Prostate gland (tissue), 2 donors: ENCODE measurements at regions not wholly inside any gene's neighbourhood (a gene's known extent, or its start where the extent isn't known, plus 50 kb on each side); places are given as distances from the start of the nearest gene placed in this dataset.

Experiments
- POLR2A ChIP-seq: fragments of 450-650 bp; IDR thresholded peaks from one replicate; pipeline ENCODE4 v1.6.1; 2016; ENCODE audit warnings: antibody characterized with exemption, mild to moderate bottlenecking
- POLR2AphosphoS5 ChIP-seq: sonication (generic); formaldehyde crosslinking; IDR thresholded peaks from one replicate; pipeline ENCODE4 v1.6.1; 2017; ENCODE audit warnings: antibody characterized with exemption
- TF ChIP-seq, protein P1 (sequence below), 4 experiments: fragments of 200-600 bp in 2 of 4; fragments of 450-650 bp in 2 of 4; sonication (generic) in 2 of 4; IDR thresholded peaks; 1 replicate in 3 of 4; 2 replicates in 1 of 4; pipeline ENCODE4 v1.5.1; 2016 to 2019; ENCODE audit warnings: antibody characterized with exemption in 4 of 4, mild to moderate bottlenecking in 2 of 4, moderate library complexity in 2 of 4

GRCh38 chr2:124988794-124989193 is 963.7 kb downstream of the CNTNAP5 start:
- TF ChIP-seq, protein P1, sequence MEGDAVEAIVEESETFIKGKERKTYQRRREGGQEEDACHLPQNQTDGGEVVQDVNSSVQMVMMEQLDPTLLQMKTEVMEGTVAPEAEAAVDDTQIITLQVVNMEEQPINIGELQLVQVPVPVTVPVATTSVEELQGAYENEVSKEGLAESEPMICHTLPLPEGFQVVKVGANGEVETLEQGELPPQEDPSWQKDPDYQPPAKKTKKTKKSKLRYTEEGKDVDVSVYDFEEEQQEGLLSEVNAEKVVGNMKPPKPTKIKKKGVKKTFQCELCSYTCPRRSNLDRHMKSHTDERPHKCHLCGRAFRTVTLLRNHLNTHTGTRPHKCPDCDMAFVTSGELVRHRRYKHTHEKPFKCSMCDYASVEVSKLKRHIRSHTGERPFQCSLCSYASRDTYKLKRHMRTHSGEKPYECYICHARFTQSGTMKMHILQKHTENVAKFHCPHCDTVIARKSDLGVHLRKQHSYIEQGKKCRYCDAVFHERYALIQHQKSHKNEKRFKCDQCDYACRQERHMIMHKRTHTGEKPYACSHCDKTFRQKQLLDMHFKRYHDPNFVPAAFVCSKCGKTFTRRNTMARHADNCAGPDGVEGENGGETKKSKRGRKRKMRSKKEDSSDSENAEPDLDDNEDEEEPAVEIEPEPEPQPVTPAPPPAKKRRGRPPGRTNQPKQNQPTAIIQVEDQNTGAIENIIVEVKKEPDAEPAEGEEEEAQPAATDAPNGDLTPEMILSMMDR (IDR thresholded peaks at IDR 0.05): no peak
- TF ChIP-seq POLR2AphosphoS5: no peak
- TF ChIP-seq POLR2A: no peak
